ENCODE measurements at regions not wholly inside any gene's neighbourhood (a gene's known extent, or its start where the extent isn't known, plus 50 kb on each side); places are given as distances from the start of the nearest gene placed in this dataset.
"Not testable (repeated sequence)": the region's sequence is repeated elsewhere in the genome, so short reads cannot be mapped to it uniquely, and the experiment has no call there.

DNA sequence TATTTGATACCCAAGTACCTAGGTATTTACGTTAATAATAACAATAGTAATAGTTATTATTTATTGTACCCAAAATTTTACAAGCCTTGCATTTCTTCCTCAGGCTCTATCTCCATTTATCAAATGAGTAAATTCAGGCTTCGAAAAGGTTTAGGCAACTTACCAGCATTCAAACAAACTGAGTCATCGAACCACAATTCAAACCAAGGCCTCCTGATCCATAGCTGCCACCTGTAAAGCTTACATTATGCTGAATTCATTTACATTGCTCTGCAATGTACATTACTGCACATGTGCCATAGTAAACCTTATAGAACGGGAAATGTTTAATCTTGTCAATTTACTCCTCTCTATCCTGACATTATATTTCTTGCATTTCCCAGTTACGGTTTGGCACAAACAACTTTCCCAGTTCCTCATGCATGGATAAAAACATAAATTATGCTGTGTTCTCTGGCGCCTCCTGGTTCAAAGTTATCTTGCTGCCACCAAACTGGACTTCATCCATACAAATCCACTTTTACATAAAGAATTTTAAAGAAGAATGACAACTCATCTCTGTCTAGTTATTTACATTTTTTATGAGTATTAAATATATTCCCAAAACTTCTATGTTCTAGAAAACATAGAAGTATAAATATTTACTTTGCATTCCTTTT is 360.6 kb upstream of the SOX9 start:
- DNase-seq (ENCODE audit: low spot score): peak; percentile 30

DNA sequence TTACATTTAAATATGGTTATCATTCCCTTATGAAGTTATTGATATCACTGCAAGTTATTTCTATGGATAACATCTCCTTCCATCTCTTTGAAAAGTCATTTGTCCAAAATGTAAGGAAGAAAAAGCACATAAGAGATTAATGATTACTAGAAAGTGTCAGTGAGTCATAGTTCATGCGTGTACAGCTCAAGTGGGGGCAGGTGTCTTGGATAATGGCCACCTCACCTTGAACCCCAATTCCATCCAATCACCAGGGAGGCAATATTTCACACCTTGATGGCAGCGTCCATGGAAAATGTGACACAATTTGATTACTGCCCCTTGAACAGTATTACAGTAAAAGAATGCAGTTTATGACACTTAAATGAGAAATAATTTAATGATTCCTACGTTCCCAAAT is 358.3 kb upstream of the SOX9 start:
- DNase-seq (ENCODE audit: low spot score): no peak

DNA sequence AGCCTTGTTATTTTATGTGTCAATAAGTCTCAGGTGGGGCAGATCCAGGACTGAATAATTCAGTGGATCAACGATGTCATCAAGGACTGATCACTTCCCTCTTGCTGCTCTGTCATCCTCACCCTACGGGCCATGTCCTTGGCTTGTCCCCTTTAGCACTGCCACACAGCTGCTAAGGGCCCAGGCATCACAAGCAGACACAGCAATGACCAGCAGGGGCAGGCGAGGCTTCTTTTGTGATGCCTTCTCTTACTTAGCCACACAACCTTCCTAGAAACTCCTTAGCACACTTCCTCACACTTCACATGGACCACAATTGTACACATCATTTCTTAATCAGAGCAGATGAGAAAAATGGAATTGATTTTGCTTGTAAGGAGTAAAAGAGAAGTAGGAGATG is 356.3 kb upstream of the SOX9 start:
- peak; percentile 36 for DNase-seq (ENCODE audit: low spot score)

DNA sequence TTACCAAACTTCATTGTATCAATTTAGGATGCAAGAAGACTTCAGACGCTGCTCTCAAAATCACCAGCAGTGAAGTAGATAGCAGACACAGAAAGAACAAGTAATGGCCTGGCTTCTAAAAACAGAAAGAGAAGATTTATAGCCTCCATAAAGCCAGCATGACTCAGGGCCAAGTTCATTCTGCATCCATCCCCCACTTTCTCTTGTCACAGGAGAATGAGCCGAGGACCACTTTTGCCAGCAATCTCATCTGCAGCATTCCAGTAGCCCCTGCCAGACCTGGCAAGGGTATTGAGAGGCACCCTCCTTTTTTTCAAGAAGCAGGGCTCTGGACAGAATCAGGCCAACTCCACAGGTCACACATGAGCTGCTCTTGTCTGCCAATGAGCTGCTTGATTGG is 355.4 kb upstream of the SOX9 start:
- DNase-seq (ENCODE audit: low spot score): no peak

DNA sequence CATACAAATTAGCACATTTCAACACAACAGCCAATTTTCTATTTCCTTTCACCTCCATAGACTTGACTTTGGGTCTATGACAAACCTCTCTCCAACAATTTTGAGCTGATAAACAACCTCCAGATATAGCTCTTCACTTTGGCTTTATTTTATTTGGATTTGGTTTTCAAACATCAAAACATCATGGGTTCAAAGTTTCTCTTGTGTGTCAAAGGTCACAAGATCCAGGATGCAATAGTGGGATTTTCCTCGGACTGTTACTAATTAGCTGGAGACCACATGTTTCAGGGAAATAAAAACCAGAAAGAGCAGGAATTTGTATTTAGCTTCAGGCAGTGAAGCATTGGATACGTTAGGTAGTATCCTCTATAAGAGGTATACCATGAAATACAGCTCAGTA is 351.0 kb upstream of the SOX9 start:
- no peak for DNase-seq (ENCODE audit: low spot score)

DNA sequence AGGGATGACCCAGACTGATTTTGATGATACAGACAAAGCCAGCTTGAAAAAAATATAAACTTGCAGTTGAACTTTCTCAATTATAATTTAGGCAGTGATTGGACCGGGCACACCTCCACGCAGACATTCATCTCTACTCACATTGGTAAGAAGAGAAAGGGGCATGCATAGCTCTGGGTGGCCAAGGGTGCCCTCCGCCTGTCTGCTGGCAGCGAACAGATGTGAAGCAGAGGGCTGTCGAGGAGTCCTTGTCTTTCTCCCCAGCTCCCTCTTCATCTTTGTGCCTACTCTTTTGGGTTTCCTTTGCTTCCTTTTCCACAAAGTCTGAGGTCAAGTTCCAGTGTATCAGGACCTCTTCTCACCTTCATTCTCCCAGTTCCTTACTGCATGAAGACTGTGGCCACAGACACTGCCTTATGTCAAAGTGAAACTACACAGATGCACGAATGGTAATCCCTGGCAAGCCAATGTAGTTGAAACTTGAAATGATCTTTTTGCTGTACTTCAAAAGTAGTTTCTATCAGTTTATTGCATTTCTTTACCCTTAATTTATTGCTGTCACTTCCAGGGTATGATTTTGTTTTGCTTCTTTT is 343.7 kb upstream of the SOX9 start:
- no peak for DNase-seq (ENCODE audit: low spot score)

DNA sequence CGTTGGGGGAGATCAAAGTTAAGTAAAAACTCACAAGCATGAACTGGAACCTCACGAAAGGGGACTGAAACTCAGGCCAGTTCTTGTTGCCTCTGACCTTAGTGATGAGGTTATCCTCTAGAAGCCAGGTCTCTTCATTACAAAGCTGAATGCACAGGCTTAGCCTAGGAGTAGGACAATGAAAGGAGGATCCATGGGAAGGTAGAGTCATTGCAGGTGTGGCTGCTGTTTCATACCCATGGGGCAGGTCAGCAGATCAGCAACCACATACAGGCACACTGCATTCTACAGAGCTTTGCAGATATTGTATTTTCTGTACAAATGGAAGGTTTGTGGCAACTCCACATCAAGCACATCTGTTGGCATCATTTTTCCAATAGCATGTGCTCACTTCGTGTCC is 341.3 kb upstream of the SOX9 start:
- no peak for DNase-seq (ENCODE audit: low spot score)

DNA sequence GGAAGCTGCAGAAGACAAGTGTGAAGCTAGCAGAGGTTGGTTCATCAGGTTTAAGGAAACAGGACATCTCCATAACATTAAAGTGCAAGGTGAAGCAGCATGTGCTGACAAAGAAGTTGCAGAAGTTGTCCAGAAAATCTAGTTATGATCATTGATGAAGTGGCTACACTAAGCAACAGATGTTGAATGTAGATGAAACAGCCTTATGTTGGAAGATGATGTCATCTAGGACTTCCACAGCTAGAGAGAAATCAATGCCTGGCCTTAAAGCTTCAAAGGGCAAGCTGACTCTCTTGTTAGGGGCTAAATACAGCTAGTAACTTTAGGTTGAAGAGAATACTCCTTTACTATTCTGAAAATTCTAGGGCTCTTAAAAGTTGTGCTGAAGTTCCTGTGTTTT is 340.2 kb upstream of the SOX9 start:
- DNase-seq (ENCODE audit: low spot score): no peak

DNA sequence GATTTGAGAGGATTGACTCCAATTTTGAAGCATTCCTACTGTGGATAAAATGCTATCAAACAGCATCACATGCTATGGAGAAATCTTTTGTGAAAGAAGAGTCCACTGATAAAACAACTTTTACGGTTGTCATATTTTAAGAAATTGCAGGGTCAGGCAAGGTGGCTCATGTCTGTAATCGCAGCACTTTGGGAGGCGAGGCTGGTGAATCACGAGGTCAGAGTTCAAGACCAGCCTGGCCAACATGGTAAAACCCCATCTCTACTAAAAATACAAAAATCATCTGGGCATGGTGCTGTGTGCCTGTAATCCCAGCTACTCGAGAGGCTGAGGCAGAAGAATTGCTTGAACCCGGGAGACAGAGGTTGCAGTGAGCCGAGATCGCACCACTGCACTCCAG is 338.8 kb upstream of the SOX9 start:
- DNase-seq (ENCODE audit: low spot score): not testable (repeated sequence)

DNA sequence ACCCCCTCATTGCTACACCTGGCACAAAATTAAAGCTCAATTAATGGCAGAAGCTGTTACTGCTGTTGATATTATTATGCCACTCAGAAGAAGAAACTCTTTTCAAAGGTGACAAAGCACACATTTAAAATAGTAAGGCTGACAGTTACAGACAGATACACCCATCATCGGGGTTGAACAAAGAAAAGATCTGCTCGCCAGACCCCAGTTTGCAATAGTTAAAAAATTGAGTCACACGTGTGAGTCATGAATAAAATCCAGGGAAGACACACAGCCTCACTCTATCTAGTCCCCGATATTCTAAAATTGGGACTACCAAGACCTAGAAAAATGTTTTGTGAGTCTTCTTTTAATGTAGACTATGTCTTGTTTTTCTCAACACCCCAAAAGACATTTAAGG is 330.0 kb upstream of the SOX9 start:
- no peak for DNase-seq (ENCODE audit: low spot score)

DNA sequence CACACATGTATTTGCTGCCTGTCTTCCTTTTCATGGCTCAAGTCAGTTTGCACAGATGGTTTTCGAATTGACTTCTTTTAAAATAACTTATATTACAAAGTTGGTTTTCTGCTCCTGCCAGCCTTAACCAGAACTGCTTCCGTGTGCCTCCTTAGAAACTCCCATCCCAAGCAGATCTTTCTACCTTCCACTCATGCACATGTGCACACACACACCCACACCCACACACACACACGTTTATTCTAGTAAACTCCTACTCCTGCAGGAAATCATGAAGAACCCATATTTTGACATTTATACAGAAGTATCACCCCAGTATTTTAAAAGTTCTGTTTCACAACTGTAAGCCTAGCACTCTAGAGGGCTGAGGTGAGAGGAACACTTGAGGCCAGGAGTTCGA is 329.5 kb upstream of the SOX9 start:
- no peak for DNase-seq (ENCODE audit: low spot score)

DNA sequence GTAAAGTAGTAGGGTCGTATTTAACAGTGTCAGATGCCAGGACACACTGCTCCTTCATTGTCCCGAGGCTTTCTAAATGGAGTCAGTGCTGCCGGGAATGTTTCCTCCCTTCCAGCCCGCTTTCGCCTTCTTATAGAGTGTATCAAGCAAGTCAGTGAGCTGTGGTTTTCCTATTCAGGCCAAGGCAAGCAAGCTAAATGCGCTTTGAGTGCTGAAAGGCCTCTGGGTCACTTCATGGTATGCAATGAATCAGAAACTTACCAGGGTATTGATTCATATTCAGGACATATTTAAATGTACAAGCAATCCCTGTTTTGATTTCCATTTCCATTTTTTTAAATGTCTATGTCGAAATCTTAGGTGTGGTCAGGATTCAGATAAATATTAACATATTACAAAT is 327.9 kb upstream of the SOX9 start:
- no peak for DNase-seq (ENCODE audit: low spot score)

DNA sequence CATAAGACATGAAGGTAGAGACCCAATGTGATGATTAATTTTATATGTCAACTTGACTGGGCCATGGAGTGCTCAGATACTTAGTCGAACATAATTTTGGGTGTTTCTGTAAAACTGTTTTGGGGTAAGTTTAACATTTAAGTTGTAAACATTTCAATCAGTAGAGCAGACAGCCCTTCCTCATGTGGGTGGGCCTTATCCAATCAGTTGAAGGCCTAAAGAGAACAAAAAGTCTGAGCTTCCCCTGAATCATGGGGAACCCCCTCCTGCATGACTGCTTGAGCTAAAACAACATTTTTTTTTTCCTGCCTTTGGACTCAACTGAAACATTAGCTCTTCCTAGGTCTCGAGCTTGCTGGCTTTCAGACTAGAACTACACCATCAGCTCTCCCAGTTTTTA is 327.3 kb upstream of the SOX9 start:
- no peak for DNase-seq (ENCODE audit: low spot score)

DNA sequence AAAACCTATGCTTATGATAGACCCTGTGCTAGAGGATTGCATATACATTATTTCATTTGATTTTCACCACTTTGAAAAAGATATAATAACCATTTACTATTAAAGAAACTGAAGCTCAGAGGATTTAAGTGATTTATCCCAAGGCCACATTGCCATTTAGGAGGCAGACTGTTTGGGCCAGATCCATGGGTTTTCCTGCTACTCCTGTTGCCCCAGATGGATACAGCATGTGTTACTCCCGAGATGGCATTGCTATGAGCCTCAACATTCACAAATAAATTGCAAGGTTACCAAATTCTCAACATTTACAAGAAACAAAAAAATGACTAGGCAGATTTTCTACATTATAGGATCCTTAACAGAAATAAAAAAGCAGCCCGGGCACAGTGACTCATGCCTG is 322.1 kb upstream of the SOX9 start:
- DNase-seq (ENCODE audit: low spot score): peak; percentile 11

DNA sequence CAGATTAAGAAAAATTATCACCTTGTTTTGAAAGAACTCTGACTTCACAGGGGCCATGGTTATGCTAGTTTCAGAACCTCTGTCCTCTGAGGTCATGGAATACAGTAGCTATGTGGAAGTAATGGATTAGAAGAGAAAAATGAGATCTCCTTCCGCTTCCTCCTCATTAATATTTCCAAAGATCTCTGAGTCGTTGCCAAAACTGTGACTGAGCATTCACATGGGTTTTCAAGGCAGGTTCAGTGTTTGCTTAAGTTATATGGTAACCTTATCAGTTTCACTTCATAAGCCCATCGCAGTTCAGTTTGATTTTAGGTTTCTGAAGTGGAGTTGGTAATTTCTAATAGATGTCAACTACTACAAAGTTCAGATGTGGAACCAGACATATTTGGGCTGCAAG is 321.2 kb upstream of the SOX9 start:
- DNase-seq (ENCODE audit: low spot score): no peak

DNA sequence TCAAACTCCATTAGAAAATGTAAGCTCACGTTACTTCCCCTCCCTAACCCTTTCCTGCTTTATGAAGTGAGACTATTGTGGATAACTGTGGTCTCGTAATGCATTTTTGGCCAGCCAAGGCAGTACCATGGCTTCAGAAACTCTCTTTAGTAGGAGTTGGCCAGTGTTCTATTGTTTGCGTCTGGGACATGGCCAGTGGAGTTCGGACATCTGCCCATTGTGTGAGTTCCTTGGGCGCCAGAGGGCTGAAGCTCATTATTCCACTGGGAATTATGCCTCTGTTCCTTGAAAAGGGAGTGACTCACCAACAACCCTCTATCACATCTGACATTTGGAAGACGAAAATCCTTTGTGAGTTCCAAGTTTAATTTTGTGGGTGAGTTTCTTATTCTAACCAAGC is 319.5 kb upstream of the SOX9 start:
- no peak for DNase-seq (ENCODE audit: low spot score)

DNA sequence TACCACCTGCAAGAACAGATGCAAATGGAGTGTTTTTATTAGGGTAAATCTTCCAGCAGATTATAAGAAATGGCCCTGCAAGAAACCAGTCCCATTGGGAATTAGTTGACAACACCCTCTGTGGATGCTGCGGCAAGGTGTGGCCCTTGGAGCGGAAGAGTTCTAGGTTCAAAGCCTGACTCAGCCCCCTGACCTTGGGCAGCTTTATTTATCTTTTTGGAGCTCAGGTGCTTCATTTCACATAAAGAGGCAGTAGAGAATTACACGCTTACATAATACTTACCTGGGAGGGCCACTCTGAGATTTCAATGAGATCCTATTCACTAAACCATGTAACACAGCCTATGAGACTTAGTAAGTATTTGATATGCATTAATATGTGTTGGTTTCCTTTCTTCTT is 318.2 kb upstream of the SOX9 start:
- no peak for DNase-seq (ENCODE audit: low spot score)

DNA sequence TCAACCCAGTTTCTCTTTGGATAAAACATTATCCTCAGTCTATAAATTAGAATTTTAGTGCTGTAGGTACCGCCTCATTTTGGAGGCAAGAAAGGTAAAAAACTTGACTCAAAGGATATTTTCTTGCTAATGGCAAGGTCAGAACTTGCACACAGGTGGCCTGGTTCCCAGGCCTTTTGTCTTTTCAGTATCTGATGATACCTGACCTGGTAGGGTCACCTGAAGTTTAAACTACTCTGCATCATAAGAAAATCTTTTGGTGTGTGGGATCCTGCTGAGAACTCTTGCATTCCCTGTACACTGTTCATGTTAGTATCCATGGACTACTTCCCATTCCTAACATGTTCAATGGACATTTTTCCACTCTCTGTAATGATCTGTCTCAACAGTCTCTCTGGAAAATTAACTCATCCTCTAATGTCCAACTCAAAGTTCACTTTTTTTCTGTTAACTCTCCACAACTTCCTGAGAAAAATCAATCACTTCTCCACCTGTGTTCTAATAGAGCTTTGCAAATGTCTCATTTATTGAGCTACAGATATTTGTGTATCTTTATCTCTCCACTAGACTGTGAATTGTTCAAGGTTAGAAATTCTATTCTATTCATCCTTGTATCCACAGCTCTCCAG is 317.1 kb upstream of the SOX9 start:
- DNase-seq (ENCODE audit: low spot score): no peak

DNA sequence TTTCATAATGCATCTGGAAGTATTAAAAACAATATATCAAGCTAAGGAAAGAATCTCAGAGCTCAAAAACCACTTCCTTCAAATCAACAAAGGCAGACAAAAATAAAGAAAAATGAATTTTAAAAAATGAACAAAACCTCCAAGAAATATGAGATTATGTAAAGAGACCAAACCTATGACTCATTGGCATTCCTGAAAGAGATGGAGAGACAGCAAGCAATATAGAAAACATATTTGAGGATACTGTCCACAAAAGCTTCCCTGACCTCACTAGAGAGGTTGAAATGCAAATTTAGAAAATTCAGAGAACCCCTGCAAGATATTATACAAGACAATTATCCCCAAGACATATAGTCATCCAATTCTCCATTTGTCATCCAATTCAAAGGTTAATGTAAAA is 311.3 kb upstream of the SOX9 start:
- no peak for DNase-seq (ENCODE audit: low spot score)

DNA sequence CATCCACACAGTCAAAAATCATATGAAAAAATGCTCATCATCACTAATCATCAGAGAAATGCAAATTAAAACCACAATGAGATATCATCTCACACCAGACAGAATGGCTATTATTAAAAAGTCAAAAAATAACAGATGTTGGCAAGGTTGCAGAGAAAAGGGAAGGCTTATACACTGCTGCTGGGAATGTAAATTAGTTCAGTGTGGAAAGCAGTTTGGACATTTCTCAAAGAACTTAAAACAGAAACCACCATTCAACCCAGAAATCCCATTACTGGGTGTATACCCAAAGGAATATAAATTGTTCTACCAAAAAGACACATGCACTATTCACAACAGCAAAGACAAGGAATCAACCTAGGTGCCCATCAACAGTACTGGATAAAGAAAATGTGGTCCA is 307.0 kb upstream of the SOX9 start:
- DNase-seq (ENCODE audit: low spot score): not testable (repeated sequence)

DNA sequence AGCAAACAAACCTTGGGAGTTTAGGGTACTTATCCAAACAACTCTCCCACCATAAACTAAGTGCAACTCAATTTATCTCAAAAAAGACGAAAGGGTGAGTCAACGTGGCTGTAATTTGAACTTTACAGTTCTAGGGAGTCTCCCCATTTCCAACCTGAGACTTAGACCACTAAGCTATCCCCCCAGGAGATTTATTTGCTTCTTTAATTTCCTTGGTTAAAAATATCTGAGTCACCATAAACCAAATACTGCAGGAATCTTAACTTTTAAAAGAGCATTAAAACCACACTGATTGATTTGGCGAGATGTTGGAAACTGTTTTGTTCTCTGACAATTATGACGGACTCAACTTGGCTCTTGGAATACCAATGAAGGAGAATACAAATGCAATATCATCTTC is 299.3 kb upstream of the SOX9 start:
- peak; percentile 83 for DNase-seq (ENCODE audit: low spot score)

DNA sequence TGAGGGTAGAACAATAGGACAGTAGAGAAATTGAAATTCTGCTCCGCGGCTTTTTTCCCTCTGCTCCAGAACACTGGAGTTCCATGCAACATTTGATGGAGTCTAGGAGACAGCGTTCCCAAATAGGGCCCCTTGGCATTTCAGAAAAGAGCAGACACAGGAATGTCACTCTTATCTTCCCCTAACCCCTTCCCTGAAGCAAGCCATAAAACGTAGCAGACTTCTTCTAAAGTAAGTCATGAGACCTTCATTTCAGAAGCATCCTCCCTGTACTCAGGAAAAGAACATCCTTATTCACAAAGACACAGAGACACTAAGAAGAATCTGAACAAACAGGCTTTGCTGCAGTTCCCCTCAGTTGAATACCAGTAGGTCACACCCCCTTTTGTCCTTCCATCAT is 296.1 kb upstream of the SOX9 start:
- no peak for DNase-seq (ENCODE audit: low spot score)

DNA sequence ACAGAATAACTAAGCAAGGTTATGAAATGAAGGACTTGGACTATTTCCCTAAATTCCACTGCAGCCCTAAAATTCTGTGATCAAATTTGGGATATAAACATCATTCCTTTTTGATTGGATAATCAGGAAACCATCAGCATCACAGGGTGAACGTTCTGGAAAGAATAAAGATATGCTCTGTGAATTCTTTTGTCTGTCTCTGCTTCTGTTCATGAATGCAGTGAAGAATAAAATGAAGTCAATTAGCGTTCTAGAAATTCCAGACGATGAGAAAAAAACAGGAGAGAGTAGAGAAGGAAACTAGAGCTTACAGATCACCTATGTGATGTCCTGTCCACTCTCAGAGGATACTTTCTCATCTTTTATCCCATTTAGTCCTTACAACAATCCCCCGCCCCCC is 295.1 kb upstream of the SOX9 start:
- no peak for DNase-seq (ENCODE audit: low spot score)

DNA sequence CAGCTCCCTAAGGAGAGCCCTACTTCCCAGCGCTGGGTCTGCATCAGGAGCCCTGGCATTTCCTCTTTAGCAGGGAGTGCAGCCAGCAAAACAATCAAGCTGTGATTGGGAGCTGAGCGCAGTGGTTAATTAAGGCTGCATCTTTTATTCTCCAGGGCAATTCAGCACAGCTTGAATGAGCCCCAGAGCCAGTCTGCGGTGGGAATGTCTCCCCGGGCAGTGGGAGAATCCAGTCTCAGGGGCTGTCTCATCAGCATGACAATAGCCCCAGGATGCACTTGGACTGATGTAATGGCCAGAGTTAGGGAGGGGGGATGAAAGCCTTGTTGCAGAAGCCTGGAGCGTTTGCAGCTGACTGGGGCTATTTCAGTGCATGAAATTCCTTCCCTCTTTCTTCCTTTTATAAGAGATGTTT is 292.6 kb upstream of the SOX9 start:
- DNase-seq (ENCODE audit: low spot score): peak; percentile 80

Measured in H4 (cell line).